CD4-positive, alpha-beta T cell (primary cell): ENCODE measurements at regions not wholly inside any gene's neighbourhood (a gene's known extent, or its start where the extent isn't known, plus 50 kb on each side); places are given as distances from the start of the nearest gene placed in this dataset.
A peak's percentile ranks its signal among the peaks of the same experiment; 100 is the strongest.

Experiments
- ATAC-seq: fragments of 200-7000 bp; cut with Tn5 transposase; one replicate; pipeline ENCODE4 v1.10.0; 2022; ENCODE audit warnings: mild to moderate bottlenecking; ENCODE audit not compliant: poor library complexity
- CTCF ChIA-PET: fragments of 350-600 bp; sonication (Branson Sonifier 250); formaldehyde crosslinking; loops from one replicate; lab custom pipeline; 2021; ENCODE audit warnings: antibody characterized with exemption, inconsistent platforms; lab: Charles Lee
- POLR2A ChIA-PET: fragments of 350-600 bp; sonication (Branson Sonifier 250); formaldehyde crosslinking; loops from one replicate; lab custom pipeline; 2021; ENCODE audit warnings: antibody characterized with exemption, inconsistent platforms; lab: Charles Lee
- DNase-seq, 14 experiments: peaks; one replicate each; pipeline ENCODE4 v3.0.0-alpha.2; 2013 to 2020; ENCODE audit warnings: mixed read lengths in 2 of 14
- H3K27ac ChIP-seq, 2 donors: one replicate each; pipeline versions ENCODE4 v1.5.1 to v1.7.0; 2013; ENCODE audit warnings: low read length in 2 of 2, low read depth in 1 of 2, mild to moderate bottlenecking in 1 of 2
- H3K27me3 ChIP-seq, 2 experiments: 1 replicate in 1 of 2; 2 replicates in 1 of 2; pipeline versions ENCODE4 v1.6.1 to v1.7.0; 2013; ENCODE audit warnings: low read length in 2 of 2, control low read depth in 1 of 2, mild to moderate bottlenecking in 1 of 2, moderate library complexity in 1 of 2; ENCODE audit not compliant: insufficient read depth in 2 of 2, control insufficient read depth in 1 of 2
- H3K36me3 ChIP-seq: one replicate; pipeline ENCODE4 v1.6.1; 2013; ENCODE audit warnings: low read length, control low read depth; ENCODE audit not compliant: insufficient read depth
- H3K4me1 ChIP-seq: one replicate; pipeline ENCODE4 v1.6.1; 2013; ENCODE audit warnings: low read length, control low read depth; ENCODE audit not compliant: insufficient read depth
- H3K4me3 ChIP-seq: one replicate; pipeline ENCODE4 v1.5.1; 2013; ENCODE audit warnings: mild to moderate bottlenecking, low read length, moderate library complexity
- H3K9me3 ChIP-seq, 2 experiments: 1 replicate in 1 of 2; 2 replicates in 1 of 2; pipeline versions ENCODE4 v1.6.1 to v1.7.0; 2013; ENCODE audit warnings: low read length in 2 of 2, mild to moderate bottlenecking in 2 of 2, control low read depth in 1 of 2, moderate library complexity in 1 of 2; ENCODE audit not compliant: control insufficient read depth in 1 of 2, insufficient read depth in 1 of 2
- H3K27ac Mint-ChIP-seq: one replicate; pipeline ENCODE4 v1.8.0; 2020; ENCODE audit warnings: mixed read lengths
- H3K27me3 Mint-ChIP-seq: one replicate; pipeline ENCODE4 v1.8.0; 2021; ENCODE audit warnings: mixed read lengths
- H3K36me3 Mint-ChIP-seq: one replicate; pipeline ENCODE4 v1.8.0; 2021; ENCODE audit warnings: low read depth, mixed read lengths
- H3K4me1 Mint-ChIP-seq: one replicate; pipeline ENCODE4 v1.8.0; 2021; ENCODE audit warnings: low read depth, mixed read lengths
- H3K4me3 Mint-ChIP-seq: one replicate; pipeline ENCODE4 v1.8.0; 2020; ENCODE audit warnings: mild to moderate bottlenecking, mixed read lengths
- H3K9me3 Mint-ChIP-seq: one replicate; pipeline ENCODE4 v1.8.0; 2020; ENCODE audit warnings: mixed read lengths
- intact Hi-C, 2 experiments: fragments of 100-400 bp; cut with DNase I in 1 of 2; cut with micrococcal nuclease in 1 of 2; formaldehyde crosslinking; loops; one replicate each; pipeline versions ENCODE4 v1.15.1 to v1.9.0; 2023 to 2025; cut with DNase I, micrococcal nuclease
- TF ChIP-seq, protein P1 (sequence below): fragments of 200-600 bp; IDR thresholded peaks from one replicate; pipeline ENCODE4 v1.8.0; 2022; ENCODE audit warnings: antibody characterized with exemption, mild to moderate bottlenecking

DNA sequence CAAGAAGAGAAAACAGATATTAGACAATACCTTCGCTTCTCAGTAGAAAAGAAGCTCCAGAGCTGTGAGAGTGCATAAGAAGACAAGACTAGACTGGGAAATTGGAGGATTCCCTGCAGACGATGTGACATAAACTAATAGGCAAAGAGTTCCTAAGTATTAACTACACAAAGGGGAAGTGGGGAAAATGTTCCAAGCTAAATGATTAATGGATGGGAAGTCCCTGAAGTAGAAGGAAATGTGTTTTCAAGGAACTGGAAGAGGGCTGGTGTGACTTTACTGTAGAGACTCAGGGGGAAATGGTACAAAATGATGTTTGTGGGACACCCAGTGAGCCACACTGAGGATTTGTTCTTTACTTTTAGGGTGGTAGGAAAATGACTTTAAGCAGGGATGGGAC is 69.7 kb upstream of the DCLK2 start:
- Histone ChIP-seq H3K36me3 (no peaks in the 10 kb centered on the region), H3K27ac (no peak overlapping the region), H3K9me3 (no peaks in the 10 kb centered on the region), H3K27me3 (peaks cover 7 to 26% of the 10 kb centered on the region in 2 experiments), H3K4me3 (no peak overlapping the region), H3K4me1 (no peaks in the 10 kb centered on the region)
- intact Hi-C loops: no loop called here
- Mint-ChIP-seq H3K4me1 (no peaks in the 10 kb centered on the region), H3K9me3 (no peaks in the 10 kb centered on the region), H3K36me3 (no peaks in the 10 kb centered on the region), H3K27ac (no peak overlapping the region), H3K4me3 (no peak overlapping the region), H3K27me3 (peaks cover 11% of the 10 kb centered on the region)
- TF ChIP-seq, protein P1, sequence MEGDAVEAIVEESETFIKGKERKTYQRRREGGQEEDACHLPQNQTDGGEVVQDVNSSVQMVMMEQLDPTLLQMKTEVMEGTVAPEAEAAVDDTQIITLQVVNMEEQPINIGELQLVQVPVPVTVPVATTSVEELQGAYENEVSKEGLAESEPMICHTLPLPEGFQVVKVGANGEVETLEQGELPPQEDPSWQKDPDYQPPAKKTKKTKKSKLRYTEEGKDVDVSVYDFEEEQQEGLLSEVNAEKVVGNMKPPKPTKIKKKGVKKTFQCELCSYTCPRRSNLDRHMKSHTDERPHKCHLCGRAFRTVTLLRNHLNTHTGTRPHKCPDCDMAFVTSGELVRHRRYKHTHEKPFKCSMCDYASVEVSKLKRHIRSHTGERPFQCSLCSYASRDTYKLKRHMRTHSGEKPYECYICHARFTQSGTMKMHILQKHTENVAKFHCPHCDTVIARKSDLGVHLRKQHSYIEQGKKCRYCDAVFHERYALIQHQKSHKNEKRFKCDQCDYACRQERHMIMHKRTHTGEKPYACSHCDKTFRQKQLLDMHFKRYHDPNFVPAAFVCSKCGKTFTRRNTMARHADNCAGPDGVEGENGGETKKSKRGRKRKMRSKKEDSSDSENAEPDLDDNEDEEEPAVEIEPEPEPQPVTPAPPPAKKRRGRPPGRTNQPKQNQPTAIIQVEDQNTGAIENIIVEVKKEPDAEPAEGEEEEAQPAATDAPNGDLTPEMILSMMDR: no peak
- POLR2A ChIA-PET: no interaction called here
- DNase-seq (no peak), ATAC-seq (no peak)
- CTCF ChIA-PET: no interaction called here

DNA sequence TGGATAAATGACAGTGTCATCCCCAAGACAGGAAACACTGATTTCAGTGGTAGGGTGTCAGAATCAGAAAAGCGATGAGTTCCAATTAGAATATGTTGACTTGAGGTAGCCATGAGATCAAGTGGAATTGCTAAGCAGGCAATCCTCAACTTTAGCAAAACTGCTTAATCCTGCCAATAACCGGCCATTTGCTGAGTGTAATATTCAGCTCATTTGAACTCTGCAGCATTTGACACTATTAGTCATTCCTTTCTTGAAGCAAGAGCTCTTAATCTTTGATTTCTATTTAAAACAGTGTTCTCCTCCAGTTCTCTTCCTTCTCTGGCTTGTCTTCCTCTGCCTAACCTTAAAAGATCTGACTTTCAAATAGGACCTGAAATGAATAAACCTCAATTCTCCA is 68.7 kb upstream of the DCLK2 start:
- POLR2A ChIA-PET: no interaction called here
- no peak for ATAC-seq
- Histone ChIP-seq H3K27me3 (peaks cover 7 to 26% of the 10 kb centered on the region in 2 experiments), H3K4me1 (no peaks in the 10 kb centered on the region), H3K4me3 (no peak overlapping the region), H3K36me3 (no peaks in the 10 kb centered on the region), H3K9me3 (no peaks in the 10 kb centered on the region), H3K27ac (no peak overlapping the region)
- H3K4me3 Mint-ChIP-seq: no peak overlapping the region
- H3K4me1 Mint-ChIP-seq: no peaks in the 10 kb centered on the region
- intact Hi-C loops: no loop called here
- no peak overlapping the region for H3K27ac Mint-ChIP-seq
- peaks cover 11% of the 10 kb centered on the region for H3K27me3 Mint-ChIP-seq
- no peak for DNase-seq
- TF ChIP-seq, protein P1: no peak
- no peaks in the 10 kb centered on the region for H3K36me3 Mint-ChIP-seq
- no peaks in the 10 kb centered on the region for H3K9me3 Mint-ChIP-seq
- CTCF ChIA-PET: no interaction called here

DNA sequence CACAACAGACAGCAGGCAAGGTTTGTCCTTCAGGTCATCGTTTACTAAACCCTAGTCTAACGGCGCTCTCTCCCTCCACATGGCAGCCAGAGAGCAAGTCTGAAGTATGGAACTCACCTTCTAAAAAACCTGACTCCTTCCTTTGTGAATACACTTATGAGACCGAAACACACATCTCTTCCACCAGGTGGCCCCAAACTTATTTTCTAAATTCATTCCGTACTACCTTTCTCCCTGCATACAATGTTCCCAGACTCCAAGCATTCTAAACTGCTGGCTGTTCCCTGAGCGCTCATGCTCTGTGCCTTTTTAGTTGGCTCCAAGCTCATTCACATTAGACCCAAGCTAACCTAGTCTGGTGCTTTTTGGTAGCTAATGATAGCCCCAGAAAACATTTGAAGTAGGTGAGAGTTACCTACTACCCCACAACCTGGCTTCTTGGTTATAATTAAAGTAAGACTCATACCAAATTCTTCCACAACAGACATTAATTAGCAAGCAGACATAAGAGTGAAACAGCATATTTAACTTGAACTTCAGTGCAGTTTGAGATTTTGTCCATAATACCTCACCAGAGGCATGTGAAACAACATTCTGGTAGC is 67.6 kb upstream of the DCLK2 start:
- H3K4me1 Mint-ChIP-seq: no peaks in the 10 kb centered on the region
- Histone ChIP-seq H3K4me1 (no peaks in the 10 kb centered on the region), H3K27me3 (peaks cover 6 to 24% of the 10 kb centered on the region in 2 experiments), H3K4me3 (no peak overlapping the region), H3K9me3 (peaks cover 0 to 5% of the 10 kb centered on the region in 2 experiments), H3K36me3 (no peaks in the 10 kb centered on the region), H3K27ac (no peak overlapping the region)
- TF ChIP-seq, protein P1: no peak
- ATAC-seq (no peak), DNase-seq (peak in 2 of 14 experiments; percentile 2 to 11)
- intact Hi-C loops: no loop called here
- H3K36me3 Mint-ChIP-seq: no peaks in the 10 kb centered on the region
- no peak overlapping the region for H3K4me3 Mint-ChIP-seq
- no peaks in the 10 kb centered on the region for H3K9me3 Mint-ChIP-seq
- H3K27ac Mint-ChIP-seq: no peak overlapping the region
- H3K27me3 Mint-ChIP-seq: peaks cover 9% of the 10 kb centered on the region
- ChIA-PET POLR2A (no interaction called here), CTCF (no interaction called here)
